GM04503 (cell line): ENCODE measurements at regions not wholly inside any gene's neighbourhood (a gene's known extent, or its start where the extent isn't known, plus 50 kb on each side); places are given as distances from the start of the nearest gene placed in this dataset.

Source experiments
- DNase-seq: peaks from one replicate; pipeline ENCODE4 v3.0.0-alpha.2; 2012; ENCODE audit warnings: low read depth

- DNase-seq = no peak
Observed at GRCh38 chr18:25873833-25874232, 216.6 kb downstream of the SS18 start.

DNA sequence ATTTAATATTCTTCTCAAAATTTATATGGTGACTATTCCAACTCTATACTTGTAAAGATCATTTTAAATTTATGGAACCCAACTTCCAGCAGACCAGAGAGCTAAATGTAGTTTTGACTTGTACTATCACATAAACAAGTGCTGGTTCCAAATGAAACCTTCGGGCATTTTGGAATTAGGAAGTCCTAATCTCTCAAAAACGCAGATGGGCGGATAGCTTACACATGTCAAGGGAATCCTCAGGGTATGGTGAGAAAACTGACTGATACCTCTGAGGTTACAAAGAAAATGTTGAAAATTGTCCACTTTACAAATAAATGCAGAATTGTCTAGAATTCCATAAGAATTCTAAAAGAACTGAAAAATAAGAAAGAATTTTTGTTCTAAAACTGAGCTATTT is 224.1 kb downstream of the SS18 start:
- DNase-seq = no peak

DNA sequence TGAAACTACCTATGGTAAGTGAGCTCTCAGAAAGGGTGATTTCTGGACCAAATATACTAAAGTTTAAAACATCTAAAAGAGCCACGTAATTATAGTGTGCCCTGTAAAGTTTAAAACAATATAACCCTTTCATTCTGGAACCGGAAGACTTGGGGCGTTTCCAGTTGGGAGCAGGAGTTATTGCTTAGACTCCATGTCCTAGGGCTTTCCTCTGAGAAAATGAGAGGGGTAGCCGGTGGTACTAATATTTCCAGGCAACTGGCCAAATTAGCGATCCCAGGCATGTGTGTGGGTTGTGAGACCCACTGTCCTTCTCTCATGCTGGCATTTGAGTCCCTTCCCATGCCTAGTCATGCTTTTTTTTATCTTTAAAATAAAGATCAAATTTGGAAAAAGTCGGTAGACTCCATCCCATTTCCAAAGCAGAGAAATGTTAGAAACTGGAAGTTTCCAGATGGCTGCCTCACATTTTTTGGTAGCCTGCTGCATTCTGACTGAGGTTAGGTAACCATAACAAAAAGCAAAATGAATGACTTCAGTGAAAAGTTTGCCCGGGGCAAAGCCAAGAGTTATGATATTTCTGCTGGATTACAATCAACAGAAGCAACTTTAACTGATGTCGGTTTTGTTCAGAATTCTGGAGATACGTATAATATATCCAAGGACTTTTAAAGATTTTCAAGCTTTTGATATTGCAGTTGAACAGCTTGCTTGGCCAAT is 227.4 kb downstream of the SS18 start:
- DNase-seq = peak; percentile 12

DNA sequence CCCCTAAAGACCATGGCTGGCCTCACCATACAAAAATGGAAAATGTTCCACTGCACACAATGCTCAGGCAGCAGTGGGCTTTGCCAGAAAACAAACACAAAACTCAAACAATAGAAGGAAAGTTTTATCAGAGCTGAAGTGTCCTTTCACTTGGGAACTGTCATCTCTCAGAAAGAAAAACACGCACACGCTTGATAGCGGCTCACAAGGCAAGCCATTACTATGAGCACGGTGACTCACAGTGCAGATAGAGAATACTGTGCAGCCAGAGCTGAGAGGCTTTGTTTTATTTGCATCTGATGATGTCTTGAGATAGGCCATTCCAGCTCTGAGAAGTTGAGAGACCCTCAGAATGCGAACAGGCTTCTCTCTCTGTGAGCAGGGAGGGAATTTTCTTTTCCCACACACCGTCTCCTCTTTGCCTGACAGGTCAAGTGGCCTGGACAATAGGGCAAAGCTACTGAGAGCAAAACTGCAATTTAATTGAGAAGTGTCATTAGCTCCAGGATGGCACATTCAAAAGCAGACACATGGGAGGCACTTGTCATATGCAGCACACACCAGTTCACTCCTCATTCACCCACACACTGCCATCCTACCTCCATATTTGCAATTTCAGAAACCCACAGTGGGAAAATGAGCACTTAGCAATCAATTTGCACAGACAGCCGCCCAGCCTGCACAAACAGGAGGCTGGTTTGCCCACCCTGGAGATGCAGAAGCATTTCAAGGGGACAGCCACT is 236.6 kb downstream of the SS18 start:
- no peak for DNase-seq

GRCh38 chr18:25843791-25844190 is 246.6 kb downstream of the SS18 start:
- no peak for DNase-seq

DNA sequence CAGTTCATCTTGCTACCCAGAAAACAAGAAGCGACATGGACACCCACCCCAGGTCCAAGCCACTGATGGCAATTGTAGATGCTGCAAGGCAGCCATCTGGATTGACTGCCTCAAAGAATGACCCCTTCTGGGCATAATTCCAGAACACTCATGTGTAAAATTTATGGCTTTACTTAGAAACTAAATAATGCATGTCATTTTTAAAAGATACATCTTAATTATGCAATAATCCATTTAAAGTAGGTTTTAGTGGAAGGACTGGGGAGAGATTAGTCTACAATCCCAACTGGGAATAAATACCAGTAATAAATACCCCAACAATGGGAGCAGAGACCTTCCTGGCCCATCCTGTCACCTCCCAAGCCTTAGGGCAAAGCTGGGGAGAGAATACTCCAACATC is 247.7 kb downstream of the SS18 start:
- no peak for DNase-seq

- DNase-seq = no peak
Observed at GRCh38 chr18:25834061-25834460, 256.4 kb downstream of the SS18 start.

DNA sequence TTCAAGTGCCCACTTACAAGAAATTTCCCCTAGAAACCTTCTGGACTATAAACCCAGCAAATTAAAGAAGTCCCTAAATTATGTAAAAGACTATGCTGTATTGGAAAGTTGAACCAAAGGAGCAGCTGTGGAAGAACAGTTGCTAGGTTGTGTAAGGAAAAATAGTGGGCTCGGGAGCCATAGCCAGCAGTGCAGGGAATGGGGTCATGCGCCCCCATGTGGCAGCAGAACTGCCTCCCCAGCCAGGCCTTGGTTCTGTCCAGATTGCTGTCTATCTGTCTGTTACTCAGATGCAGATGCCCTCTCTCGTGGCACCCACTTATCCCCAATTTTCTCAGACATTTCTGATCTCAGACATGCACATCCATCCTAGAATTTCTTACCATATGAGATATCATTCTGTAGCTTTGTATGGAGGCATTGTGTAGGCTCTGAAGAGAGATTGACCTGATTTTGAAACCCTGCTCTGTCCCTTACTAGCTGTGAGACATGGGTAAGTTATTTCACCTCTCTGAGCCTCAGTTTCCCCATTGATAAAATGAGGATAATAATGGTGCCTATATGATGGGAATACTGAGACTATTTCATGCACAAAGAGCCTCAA is 258.3 kb downstream of the SS18 start:
- no peak for DNase-seq

DNA sequence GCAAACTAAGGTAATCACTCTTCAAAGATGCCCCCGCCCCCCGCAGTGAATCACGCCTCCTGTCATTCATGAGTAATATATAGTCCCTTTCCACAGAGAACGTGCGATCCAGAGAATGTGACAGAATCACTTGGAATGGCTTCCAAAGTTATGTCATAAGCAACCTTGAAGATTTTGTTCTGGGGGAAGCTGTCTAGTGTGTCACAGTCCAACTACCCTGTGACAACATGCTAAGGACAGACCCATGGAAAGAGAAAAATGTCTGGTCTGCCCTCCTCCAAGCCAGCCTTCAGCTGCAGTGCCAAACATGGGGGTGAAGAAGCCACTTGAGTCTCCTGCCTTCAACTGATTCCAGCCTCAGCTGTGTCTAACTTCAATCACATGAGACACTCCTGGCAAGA is 259.1 kb downstream of the SS18 start:
- no peak for DNase-seq

DNA sequence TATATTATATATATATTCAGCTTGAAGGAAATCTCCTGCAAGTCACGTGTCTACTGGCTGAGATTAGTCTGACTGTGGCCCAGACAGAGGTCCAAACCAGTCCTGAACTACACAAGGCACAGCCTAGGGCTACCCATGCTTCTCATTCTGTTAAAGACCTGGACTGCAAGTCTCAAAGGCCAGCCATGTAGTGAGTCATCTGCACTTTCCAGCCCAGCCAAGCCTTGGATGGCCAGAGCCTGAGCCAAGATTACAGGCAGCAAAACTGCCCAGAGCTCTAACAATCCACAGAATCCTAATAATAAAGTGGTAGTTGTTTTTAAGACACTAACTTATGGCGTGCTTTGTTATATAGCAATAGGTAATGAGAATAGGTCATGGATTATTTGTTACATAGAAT is 259.6 kb downstream of the SS18 start:
- DNase-seq = peak; percentile 36

- no peak for DNase-seq
Observed at GRCh38 chr18:25827961-25828561, 262.4 kb downstream of the SS18 start.

DNA sequence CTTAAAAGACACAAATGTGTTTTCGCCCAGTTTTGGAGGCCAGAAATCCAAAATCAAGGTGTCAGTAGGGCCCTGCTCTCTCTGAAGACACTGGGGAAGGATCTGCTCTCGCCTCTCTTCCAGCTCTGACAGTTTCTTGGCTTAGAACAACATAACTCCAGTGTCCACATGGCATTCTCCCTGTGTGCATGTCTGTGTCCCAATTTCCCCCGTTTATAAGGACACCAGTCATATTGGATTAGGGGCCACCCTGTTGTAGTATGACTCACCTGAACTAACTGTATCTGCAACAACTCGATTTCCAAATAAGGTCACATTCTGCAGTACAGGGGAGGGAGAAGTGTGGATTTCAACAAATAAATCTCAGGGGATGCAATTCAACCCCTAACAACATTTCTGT is 263.2 kb downstream of the SS18 start:
- no peak for DNase-seq

GRCh38 chr18:25826823-25827222 is 263.6 kb downstream of the SS18 start:
- DNase-seq = no peak

DNA sequence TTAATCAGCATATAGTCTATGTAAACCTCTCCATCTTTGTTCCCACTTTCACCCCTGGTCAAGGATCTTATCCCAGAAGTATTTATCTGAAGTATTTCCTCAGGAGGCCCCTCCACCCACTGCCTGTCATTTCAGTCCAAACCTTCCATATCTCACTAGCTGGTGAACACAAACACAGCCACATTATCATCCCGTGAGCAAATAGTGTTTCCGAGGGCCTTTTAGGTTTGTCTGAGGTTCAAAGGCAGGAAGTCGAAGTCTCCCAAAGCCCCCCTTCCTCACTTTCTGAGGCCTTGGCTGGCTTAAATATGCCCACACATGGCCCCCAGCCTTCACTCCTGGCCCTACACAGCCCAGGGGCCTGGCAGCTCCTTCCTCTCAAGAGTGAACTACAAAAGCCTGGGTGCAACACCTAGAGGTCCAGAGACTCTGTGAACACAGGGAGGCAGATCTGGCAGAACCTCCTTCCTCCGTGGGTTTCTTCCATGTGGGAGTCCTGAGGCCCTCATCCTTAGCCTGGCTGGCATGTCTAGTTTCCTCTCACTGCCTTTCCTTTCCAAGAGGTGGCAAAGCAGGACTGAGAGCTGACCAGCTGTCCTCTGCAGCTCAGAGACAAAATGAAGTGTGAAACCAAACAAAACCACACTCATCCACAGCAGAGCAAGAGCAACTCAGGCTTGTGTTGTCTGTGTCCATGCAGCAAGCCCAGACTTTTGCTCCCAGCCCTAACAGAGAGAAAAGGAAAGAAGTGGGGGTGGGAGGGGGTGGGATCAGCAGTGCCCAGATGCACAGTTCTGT is 264.2 kb downstream of the SS18 start:
- no peak for DNase-seq

GRCh38 chr18:25825056-25825455 is 265.4 kb downstream of the SS18 start:
- no peak for DNase-seq

DNA sequence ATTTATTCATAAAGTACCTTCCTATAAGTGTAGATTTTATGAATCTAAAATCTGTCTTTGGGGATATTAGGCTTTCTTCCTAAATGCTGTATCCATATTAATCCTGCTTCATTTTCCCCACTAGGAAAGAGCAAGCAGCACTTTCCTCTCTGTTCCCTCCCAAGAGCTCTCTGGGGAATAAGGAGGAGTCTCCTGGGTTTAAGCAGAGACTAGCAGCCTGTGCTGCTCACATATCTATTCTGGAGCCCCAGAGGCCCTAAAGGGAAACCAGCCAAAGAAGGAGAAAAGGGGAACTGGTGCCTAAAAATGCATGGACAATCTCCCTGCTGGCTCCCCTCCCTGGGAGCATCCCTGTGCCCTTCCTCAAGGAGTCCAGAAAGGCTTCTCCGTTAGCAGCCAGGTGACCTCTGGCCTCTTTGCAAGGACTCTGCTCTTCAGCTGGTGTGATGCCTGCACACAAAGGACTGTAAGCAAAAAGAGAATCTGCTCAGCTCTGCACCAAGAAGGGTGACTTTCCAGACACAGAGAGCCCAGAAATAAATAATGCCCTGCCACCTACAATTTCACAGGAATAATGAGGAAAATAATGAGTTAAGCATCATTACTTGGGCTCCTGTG is 270.6 kb downstream of the SS18 start:
- no peak for DNase-seq

DNA sequence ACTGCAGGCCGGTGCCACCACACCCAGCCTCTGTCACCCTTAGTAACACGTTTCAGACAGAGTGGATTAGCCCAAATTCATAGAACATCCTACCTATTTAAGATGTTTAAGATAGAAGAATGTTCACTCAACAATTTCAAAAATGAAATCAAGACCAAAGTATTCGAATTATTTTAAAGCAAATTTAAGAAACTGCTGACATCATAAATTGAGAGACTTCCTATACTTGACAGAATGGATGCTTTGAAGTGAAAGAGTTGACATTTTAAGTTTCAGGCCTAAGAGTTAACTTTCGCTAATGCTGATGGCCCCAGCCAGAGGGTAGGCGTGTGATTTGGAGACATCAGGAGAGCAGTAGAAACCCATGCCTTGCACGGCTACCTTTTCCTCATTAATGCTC is 271.9 kb downstream of the SS18 start:
- no peak for DNase-seq

DNA sequence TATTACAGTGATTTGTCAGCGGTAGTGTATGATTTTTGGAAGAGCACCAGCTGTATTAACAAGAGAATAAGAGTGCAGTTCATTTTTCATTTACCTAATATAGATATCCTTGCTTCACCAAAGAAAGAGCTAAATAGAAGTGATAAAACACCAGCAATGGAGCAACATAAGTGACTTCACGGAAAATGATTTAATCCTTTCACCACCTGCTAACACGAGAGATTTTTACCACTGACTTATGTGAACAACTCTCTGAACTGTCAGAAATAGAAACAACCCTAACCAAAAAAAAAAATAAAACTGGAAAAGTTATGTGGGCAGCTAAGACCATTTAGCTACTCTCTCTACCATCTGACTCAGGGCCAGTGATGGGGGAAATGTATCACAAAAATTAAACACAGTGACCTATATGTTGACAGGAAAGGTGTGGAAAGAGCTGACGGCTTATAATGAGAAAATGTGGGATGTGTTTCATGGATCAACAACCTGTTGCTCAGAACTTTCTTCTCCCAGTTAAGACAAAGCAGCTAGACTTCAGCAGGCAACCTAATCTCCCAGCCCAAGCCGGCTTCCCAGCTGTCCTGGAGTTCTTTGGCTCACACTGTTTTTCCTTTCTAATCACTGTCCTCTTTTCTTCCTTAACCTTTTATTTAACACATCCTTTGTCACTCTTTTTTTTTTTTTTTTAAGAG is 272.7 kb downstream of the SS18 start:
- DNase-seq = no peak

- no peak for DNase-seq
Observed at GRCh38 chr18:25815659-25816058, 274.8 kb downstream of the SS18 start.

DNA sequence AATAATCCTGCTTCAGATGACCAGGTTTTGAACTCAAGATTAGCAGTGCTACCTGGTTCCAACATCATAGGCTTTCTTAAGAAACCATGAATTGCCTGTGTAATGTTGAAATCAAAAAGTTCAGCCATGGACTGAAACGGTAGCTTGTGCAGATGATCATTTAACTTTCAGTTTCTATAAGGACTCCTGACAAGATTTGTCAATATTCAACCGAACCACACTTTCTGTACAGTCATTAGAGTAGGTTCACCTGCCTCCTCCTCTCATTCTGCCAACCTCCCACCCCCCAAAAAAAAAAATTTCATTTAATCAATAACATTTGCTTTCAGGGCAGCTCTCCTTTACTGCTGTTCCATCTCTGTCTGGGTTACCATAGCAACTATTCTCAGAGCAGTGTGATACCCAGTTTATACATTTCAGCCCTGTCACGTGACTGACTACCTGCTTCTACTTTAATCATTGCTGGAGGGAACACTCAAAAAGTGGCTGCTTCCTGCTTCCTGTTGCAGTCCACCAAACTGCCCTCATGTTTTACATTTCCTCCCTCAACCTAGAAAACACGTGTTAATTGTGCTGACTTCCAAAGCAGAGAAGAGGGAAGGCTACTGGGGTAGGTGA is 275.5 kb downstream of the SS18 start:
- no peak for DNase-seq

- no peak for DNase-seq
Observed at GRCh38 chr18:25813110-25813509, 277.3 kb downstream of the SS18 start.
